ENCODE measurements at regions not wholly inside any gene's neighbourhood (a gene's known extent, or its start where the extent isn't known, plus 50 kb on each side); places are given as distances from the start of the nearest gene placed in this dataset.

DNA sequence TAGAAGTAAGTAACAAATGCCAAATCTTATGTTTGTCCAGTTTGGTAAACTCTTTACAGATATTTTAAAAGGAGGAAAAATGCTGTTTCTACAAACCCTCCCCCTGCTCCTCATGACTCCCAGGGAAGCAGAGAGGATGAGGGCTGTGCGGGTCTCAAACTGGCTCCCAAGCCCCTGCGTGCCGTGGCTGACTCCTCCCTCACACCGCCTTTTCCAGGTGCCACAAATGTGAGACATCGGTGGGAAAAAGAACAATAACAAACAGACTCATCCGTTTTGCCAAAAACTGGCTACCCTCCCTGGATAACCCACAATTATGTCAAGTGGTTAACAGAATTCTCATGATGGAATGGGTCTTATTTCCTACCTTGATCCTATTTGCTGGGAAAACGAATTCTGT is 594.6 kb downstream of the PTPRU start:
- FAIRE-seq = no peak
- dilution Hi-C loops (cut with MboI; ENCODE audit: extremely low pct_ligation_motif_present, low sequenced_read_pairs) = no loop called here

DNA sequence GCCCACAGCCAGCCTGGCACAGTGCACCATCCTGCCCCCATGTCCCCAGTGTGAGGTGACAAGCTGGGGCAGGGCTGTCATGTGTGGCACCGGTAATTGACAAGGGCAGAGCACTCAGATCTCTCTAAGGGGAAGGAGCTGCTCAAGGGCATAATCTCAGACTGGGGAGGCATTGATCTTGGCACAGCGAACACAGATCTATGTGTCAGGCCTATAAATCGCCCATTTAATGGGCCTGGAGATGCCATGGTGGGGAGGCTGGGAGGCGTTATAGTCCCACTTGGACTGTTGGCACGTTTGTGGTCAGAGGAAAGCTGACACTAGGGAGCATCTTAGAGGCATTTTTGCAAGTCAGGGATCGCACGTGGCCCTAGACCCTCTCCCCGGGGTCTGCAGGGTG is 594.1 kb downstream of the PTPRU start:
- Histone ChIP-seq H3K9me1 (ENCODE audit: control insufficient read depth, extremely low read depth, insufficient read depth, low read length) (no peaks in the 10 kb centered on the region), H3K27ac (ENCODE audit: control insufficient read depth, insufficient read depth, low read length) (no peak overlapping the region), H3K79me2 (ENCODE audit: control insufficient read depth, insufficient read depth, low read length) (no peaks in the 10 kb centered on the region), H3K4me2 (ENCODE audit: control insufficient read depth, extremely low read depth, insufficient read depth, low read depth, low read length) (no peak overlapping the region), H3K9me3 (ENCODE audit: control insufficient read depth, low read depth, low read length) (no peaks in the 10 kb centered on the region), H3K36me3 (ENCODE audit: control insufficient read depth in 2 of 2, extremely low read depth in 1 of 2, insufficient read depth in 2 of 2, low read length in 2 of 2) (no peaks in the 10 kb centered on the region), H2AFZ (ENCODE audit: control insufficient read depth, low read length) (no peak overlapping the region), H3K9ac (ENCODE audit: control insufficient read depth, extremely low read depth, insufficient read depth, low read length) (no peak overlapping the region), H4K20me1 (ENCODE audit: control insufficient read depth, extremely low read depth, insufficient read depth, low read length) (no peaks in the 10 kb centered on the region), H3K4me3 (ENCODE audit: control insufficient read depth in 2 of 3, extremely low read depth in 1 of 3, insufficient read depth in 2 of 3, low read depth in 1 of 3, low read length in 3 of 3) (no peak overlapping the region), H3K4me1 (ENCODE audit: control insufficient read depth, extremely low read depth, insufficient read depth, low read length) (no peaks in the 10 kb centered on the region), H3K27me3 (ENCODE audit: control insufficient read depth, extremely low read depth, insufficient read depth, low read length) (no peaks in the 10 kb centered on the region)
- dilution Hi-C loops (cut with MboI; ENCODE audit: extremely low pct_ligation_motif_present, low sequenced_read_pairs) = no loop called here
- DNase-seq (ENCODE audit: low read depth, low spot score) (no peak), FAIRE-seq (no peak)
- TF ChIP-seq EZH2 (IDR thresholded peaks at IDR 0.05; ENCODE audit: low read length) = no peak
- TF ChIP-seq, protein P1, sequence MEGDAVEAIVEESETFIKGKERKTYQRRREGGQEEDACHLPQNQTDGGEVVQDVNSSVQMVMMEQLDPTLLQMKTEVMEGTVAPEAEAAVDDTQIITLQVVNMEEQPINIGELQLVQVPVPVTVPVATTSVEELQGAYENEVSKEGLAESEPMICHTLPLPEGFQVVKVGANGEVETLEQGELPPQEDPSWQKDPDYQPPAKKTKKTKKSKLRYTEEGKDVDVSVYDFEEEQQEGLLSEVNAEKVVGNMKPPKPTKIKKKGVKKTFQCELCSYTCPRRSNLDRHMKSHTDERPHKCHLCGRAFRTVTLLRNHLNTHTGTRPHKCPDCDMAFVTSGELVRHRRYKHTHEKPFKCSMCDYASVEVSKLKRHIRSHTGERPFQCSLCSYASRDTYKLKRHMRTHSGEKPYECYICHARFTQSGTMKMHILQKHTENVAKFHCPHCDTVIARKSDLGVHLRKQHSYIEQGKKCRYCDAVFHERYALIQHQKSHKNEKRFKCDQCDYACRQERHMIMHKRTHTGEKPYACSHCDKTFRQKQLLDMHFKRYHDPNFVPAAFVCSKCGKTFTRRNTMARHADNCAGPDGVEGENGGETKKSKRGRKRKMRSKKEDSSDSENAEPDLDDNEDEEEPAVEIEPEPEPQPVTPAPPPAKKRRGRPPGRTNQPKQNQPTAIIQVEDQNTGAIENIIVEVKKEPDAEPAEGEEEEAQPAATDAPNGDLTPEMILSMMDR (optimal IDR thresholded peaks at IDR 0.05 in 1 of 3, IDR thresholded peaks at IDR 0.05 in 1 of 3, conservative IDR thresholded peaks at IDR 0.05 in 1 of 3; ENCODE audit: extremely low read depth in 1 of 3, insufficient read depth in 2 of 3, low read length in 3 of 3) = no peak

More for the DNA sequence above, 594.6 kb downstream of the PTPRU start:
- Histone ChIP-seq H2AFZ (ENCODE audit: control insufficient read depth, low read length) (no peak overlapping the region), H3K27me3 (ENCODE audit: control insufficient read depth, extremely low read depth, insufficient read depth, low read length) (no peaks in the 10 kb centered on the region), H3K4me3 (ENCODE audit: control insufficient read depth in 2 of 3, extremely low read depth in 1 of 3, insufficient read depth in 2 of 3, low read depth in 1 of 3, low read length in 3 of 3) (no peak overlapping the region), H3K9ac (ENCODE audit: control insufficient read depth, extremely low read depth, insufficient read depth, low read length) (no peak overlapping the region), H3K4me2 (ENCODE audit: control insufficient read depth, extremely low read depth, insufficient read depth, low read depth, low read length) (no peak overlapping the region), H3K9me3 (ENCODE audit: control insufficient read depth, low read depth, low read length) (no peaks in the 10 kb centered on the region), H3K27ac (ENCODE audit: control insufficient read depth, insufficient read depth, low read length) (no peak overlapping the region), H3K9me1 (ENCODE audit: control insufficient read depth, extremely low read depth, insufficient read depth, low read length) (no peaks in the 10 kb centered on the region), H3K36me3 (ENCODE audit: control insufficient read depth in 2 of 2, extremely low read depth in 1 of 2, insufficient read depth in 2 of 2, low read length in 2 of 2) (no peaks in the 10 kb centered on the region), H3K79me2 (ENCODE audit: control insufficient read depth, insufficient read depth, low read length) (no peaks in the 10 kb centered on the region), H4K20me1 (ENCODE audit: control insufficient read depth, extremely low read depth, insufficient read depth, low read length) (no peaks in the 10 kb centered on the region), H3K4me1 (ENCODE audit: control insufficient read depth, extremely low read depth, insufficient read depth, low read length) (no peaks in the 10 kb centered on the region)
- no peak for TF ChIP-seq EZH2 (IDR thresholded peaks at IDR 0.05; ENCODE audit: low read length)
- TF ChIP-seq, protein P1 (optimal IDR thresholded peaks at IDR 0.05 in 1 of 3, IDR thresholded peaks at IDR 0.05 in 1 of 3, conservative IDR thresholded peaks at IDR 0.05 in 1 of 3; ENCODE audit: extremely low read depth in 1 of 3, insufficient read depth in 2 of 3, low read length in 3 of 3) = no peak
- no peak for DNase-seq (ENCODE audit: low read depth, low spot score)

Measured in keratinocyte (primary cell).